Astrocyte (in vitro differentiated cells and primary cell): ENCODE measurements at regions not wholly inside any gene's neighbourhood (a gene's known extent, or its start where the extent isn't known, plus 50 kb on each side); places are given as distances from the start of the nearest gene placed in this dataset.

ENCODE experiments used
- CTCF ChIP-seq: IDR thresholded peaks from 2 replicates; pipeline ENCODE4 v1.5.1; 2011; ENCODE audit warnings: low read depth, mild to moderate bottlenecking, inconsistent platforms, low read length, moderate library complexity; ENCODE audit not compliant: insufficient read depth
- EZH2 ChIP-seq: IDR thresholded peaks from 2 replicates; pipeline ENCODE4 v1.6.1; 2012; ENCODE audit warnings: mild to moderate bottlenecking, low read length, inconsistent platforms; ENCODE audit not compliant: insufficient read depth

GRCh38 chr16:17965133-17965900 is 371.2 kb downstream of the NPIPA8 start:
- no peak for TF ChIP-seq EZH2
- TF ChIP-seq CTCF: no peak
